SU-DHL-6 (cell line): ENCODE measurements at regions not wholly inside any gene's neighbourhood (a gene's known extent, or its start where the extent isn't known, plus 50 kb on each side); places are given as distances from the start of the nearest gene placed in this dataset.

Experiments
- CTCF ChIP-seq: fragments of 200-600 bp; sonication (generic); IDR thresholded peaks from one replicate; pipeline ENCODE4 v1.5.1; 2017; ENCODE audit warnings: antibody characterized with exemption, mild to moderate bottlenecking, low read length, moderate library complexity; ENCODE audit not compliant: insufficient read depth, poor library complexity, severe bottlenecking
- EZH2phosphoT487 ChIP-seq: fragments of 200-600 bp; sonication (generic), shearing (Covaris generic); conservative IDR thresholded peaks from 2 replicates; pipeline ENCODE4 v1.6.1; 2018; ENCODE audit warnings: mild to moderate bottlenecking, antibody characterized with exemption, low read length, moderate library complexity, mixed read lengths

- TF ChIP-seq CTCF, result no peak
- no peak for TF ChIP-seq EZH2phosphoT487
Observed at GRCh38 chr2:60604486-60605064, 51.1 kb upstream of the BCL11A start.
